ENCODE measurements at regions not wholly inside any gene's neighbourhood (a gene's known extent, or its start where the extent isn't known, plus 50 kb on each side); places are given as distances from the start of the nearest gene placed in this dataset.

- Histone ChIP-seq H2BK5ac (ENCODE audit: insufficient read length, low read length) (no peak overlapping the region), H3K23ac (ENCODE audit: insufficient read length, low read depth, low read length) (no peak overlapping the region), H2BK12ac (ENCODE audit: insufficient read length, low read depth, low read length) (no peak overlapping the region), H3T11ph (ENCODE audit: low read length) (no peak overlapping the region), H3K18ac (ENCODE audit: insufficient read length, low read depth, low read length) (no peak overlapping the region), H4K8ac (replicated peaks; ENCODE audit: insufficient read length, low read depth, low read length) (no peak overlapping the region), H2BK15ac (ENCODE audit: low read depth, low read length) (no peak overlapping the region), H3K79me2 (ENCODE audit: insufficient read depth, low read length) (no peaks in the 10 kb centered on the region), H3K27ac (ENCODE audit: insufficient read length, low read depth, low read length) (no peak overlapping the region), H3K9me3 (ENCODE audit: control insufficient read depth, low read depth, low read length) (no peaks in the 10 kb centered on the region), H2BK20ac (ENCODE audit: low read depth, low read length, poor library complexity, severe bottlenecking) (no peak overlapping the region), H3K23me2 (ENCODE audit: insufficient read length, low read depth, low read length, poor library complexity, severe bottlenecking) (no peaks in the 10 kb centered on the region), H4K20me1 (ENCODE audit: control insufficient read depth, insufficient read depth, insufficient read length) (no peaks in the 10 kb centered on the region), H3K79me1 (ENCODE audit: insufficient read depth, low read depth, low read length, poor library complexity, severe bottlenecking) (no peaks in the 10 kb centered on the region), H3K56ac (ENCODE audit: insufficient read length, low read depth, low read length) (no peak overlapping the region), H3K4me1 (ENCODE audit: insufficient read depth, low read length) (no peaks in the 10 kb centered on the region), H4K5ac (ENCODE audit: insufficient read length, low read depth, low read length) (no peak overlapping the region), H3K9ac (ENCODE audit: extremely low read depth, insufficient read length, low read length) (no peak overlapping the region), H4K91ac (ENCODE audit: insufficient read length, low read depth, low read length) (no peak overlapping the region), H3K4ac (ENCODE audit: low read depth, low read length) (no peak overlapping the region), H2BK120ac (ENCODE audit: low read depth, low read length, poor library complexity, severe bottlenecking) (no peak overlapping the region), H3K14ac (ENCODE audit: insufficient read depth, low read length) (no peak overlapping the region), H2AK5ac (ENCODE audit: insufficient read length, low read length) (no peak overlapping the region), H2AFZ (ENCODE audit: low read length) (no peak overlapping the region), H3K4me2 (ENCODE audit: insufficient read depth, insufficient read length, low read length) (no peak overlapping the region), H3K27me3 (ENCODE audit: insufficient read depth, low read length) (no peaks in the 10 kb centered on the region)
- Mint-ChIP-seq H3K4me1 (no peaks in the 10 kb centered on the region), H3K4me3 (no peak overlapping the region), H3K27me3 (ENCODE audit: low read depth) (no peaks in the 10 kb centered on the region), H3K36me3 (ENCODE audit: insufficient read depth in 1 of 3, low read depth in 3 of 3) (peaks cover 0 to 3% (median 0%) of the 10 kb centered on the region in 3 experiments; a peak in 1 of 7 replicates), H3K27ac (no peak overlapping the region), H3K9me3 (no peaks in the 10 kb centered on the region; a peak in 1 of 5 replicates)
- TF ChIP-seq CTCF (conservative IDR thresholded peaks at IDR 0.05): no peak
- no peak for DNase-seq
Observed at GRCh38 chr12:74429535-74429934, 108.1 kb upstream of the ATXN7L3B start.

Data from H9 (cell line).